ENCODE measurements at regions not wholly inside any gene's neighbourhood (a gene's known extent, or its start where the extent isn't known, plus 50 kb on each side); places are given as distances from the start of the nearest gene placed in this dataset.

GRCh38 chr3:9310043-9310442, 52.8 kb upstream of the THUMPD3 start:
- no peaks in the 10 kb centered on the region for H4K20me1 ChIP-seq (ENCODE audit: insufficient read depth)
- H2AFZ ChIP-seq (ENCODE audit: low read depth, low read length): no peak overlapping the region
- TF ChIP-seq POLR2AphosphoS5 (IDR thresholded peaks at IDR 0.05) (no peak), SMC3 (conservative IDR thresholded peaks at IDR 0.05; ENCODE audit: poor library complexity) (no peak), EP300 (conservative IDR thresholded peaks at IDR 0.05; ENCODE audit: poor library complexity, severe bottlenecking) (no peak), EZH2 (IDR thresholded peaks at IDR 0.05; ENCODE audit: borderline replicate concordance, insufficient read depth, low read length, poor library complexity, severe bottlenecking) (no peak), TAF1 (IDR thresholded peaks at IDR 0.05; ENCODE audit: low read depth) (no peak), RAD21 (conservative IDR thresholded peaks at IDR 0.05) (no peak), MXI1 (conservative IDR thresholded peaks at IDR 0.05; ENCODE audit: poor library complexity, severe bottlenecking) (no peak)
- TF ChIP-seq, protein P1, sequence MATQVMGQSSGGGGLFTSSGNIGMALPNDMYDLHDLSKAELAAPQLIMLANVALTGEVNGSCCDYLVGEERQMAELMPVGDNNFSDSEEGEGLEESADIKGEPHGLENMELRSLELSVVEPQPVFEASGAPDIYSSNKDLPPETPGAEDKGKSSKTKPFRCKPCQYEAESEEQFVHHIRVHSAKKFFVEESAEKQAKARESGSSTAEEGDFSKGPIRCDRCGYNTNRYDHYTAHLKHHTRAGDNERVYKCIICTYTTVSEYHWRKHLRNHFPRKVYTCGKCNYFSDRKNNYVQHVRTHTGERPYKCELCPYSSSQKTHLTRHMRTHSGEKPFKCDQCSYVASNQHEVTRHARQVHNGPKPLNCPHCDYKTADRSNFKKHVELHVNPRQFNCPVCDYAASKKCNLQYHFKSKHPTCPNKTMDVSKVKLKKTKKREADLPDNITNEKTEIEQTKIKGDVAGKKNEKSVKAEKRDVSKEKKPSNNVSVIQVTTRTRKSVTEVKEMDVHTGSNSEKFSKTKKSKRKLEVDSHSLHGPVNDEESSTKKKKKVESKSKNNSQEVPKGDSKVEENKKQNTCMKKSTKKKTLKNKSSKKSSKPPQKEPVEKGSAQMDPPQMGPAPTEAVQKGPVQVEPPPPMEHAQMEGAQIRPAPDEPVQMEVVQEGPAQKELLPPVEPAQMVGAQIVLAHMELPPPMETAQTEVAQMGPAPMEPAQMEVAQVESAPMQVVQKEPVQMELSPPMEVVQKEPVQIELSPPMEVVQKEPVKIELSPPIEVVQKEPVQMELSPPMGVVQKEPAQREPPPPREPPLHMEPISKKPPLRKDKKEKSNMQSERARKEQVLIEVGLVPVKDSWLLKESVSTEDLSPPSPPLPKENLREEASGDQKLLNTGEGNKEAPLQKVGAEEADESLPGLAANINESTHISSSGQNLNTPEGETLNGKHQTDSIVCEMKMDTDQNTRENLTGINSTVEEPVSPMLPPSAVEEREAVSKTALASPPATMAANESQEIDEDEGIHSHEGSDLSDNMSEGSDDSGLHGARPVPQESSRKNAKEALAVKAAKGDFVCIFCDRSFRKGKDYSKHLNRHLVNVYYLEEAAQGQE (IDR thresholded peaks at IDR 0.05; ENCODE audit: borderline replicate concordance): no peak
- TF ChIP-seq, protein P2, sequence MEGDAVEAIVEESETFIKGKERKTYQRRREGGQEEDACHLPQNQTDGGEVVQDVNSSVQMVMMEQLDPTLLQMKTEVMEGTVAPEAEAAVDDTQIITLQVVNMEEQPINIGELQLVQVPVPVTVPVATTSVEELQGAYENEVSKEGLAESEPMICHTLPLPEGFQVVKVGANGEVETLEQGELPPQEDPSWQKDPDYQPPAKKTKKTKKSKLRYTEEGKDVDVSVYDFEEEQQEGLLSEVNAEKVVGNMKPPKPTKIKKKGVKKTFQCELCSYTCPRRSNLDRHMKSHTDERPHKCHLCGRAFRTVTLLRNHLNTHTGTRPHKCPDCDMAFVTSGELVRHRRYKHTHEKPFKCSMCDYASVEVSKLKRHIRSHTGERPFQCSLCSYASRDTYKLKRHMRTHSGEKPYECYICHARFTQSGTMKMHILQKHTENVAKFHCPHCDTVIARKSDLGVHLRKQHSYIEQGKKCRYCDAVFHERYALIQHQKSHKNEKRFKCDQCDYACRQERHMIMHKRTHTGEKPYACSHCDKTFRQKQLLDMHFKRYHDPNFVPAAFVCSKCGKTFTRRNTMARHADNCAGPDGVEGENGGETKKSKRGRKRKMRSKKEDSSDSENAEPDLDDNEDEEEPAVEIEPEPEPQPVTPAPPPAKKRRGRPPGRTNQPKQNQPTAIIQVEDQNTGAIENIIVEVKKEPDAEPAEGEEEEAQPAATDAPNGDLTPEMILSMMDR (IDR thresholded peaks at IDR 0.05; ENCODE audit: poor library complexity, severe bottlenecking): no peak
- no peak overlapping the region for H3K4me2 ChIP-seq (ENCODE audit: low read length)
- H3K9me2 ChIP-seq (ENCODE audit: insufficient read depth, low read length): no peaks in the 10 kb centered on the region
- no peaks in the 10 kb centered on the region for H3K9me3 ChIP-seq (ENCODE audit: low read length)
- H3K79me2 ChIP-seq (replicated peaks; ENCODE audit: insufficient read depth, low read length): no peaks in the 10 kb centered on the region
- H3F3A ChIP-seq (ENCODE audit: insufficient read depth, low read length, poor library complexity, severe bottlenecking): no peaks in the 10 kb centered on the region
- H3K36me3 ChIP-seq (ENCODE audit: insufficient read depth, low read length): no peaks in the 10 kb centered on the region
- H3K27me3 ChIP-seq (ENCODE audit: insufficient read depth, low read depth, low read length): no peaks in the 10 kb centered on the region
- H3K9ac ChIP-seq (ENCODE audit: low read length): no peak overlapping the region
- no peak overlapping the region for H3K4me3 ChIP-seq (ENCODE audit: low read length)
- H3K27ac ChIP-seq (ENCODE audit: low read length): no peak overlapping the region

GRCh38 chr3:9311228-9311627, 51.6 kb upstream of the THUMPD3 start:
- no peak overlapping the region for H3K9ac ChIP-seq (ENCODE audit: low read length)
- H2AFZ ChIP-seq (ENCODE audit: low read depth, low read length): no peak overlapping the region
- no peaks in the 10 kb centered on the region for H3K27me3 ChIP-seq (ENCODE audit: insufficient read depth, low read depth, low read length)
- H3K36me3 ChIP-seq (ENCODE audit: insufficient read depth, low read length): no peaks in the 10 kb centered on the region
- no peaks in the 10 kb centered on the region for H3F3A ChIP-seq (ENCODE audit: insufficient read depth, low read length, poor library complexity, severe bottlenecking)
- no peak overlapping the region for H3K4me3 ChIP-seq (ENCODE audit: low read length)
- no peaks in the 10 kb centered on the region for H3K9me3 ChIP-seq (ENCODE audit: low read length)
- no peak overlapping the region for H3K27ac ChIP-seq (ENCODE audit: low read length)
- no peaks in the 10 kb centered on the region for H3K79me2 ChIP-seq (replicated peaks; ENCODE audit: insufficient read depth, low read length)
- no peak overlapping the region for H3K4me2 ChIP-seq (ENCODE audit: low read length)
- no peaks in the 10 kb centered on the region for H3K9me2 ChIP-seq (ENCODE audit: insufficient read depth, low read length)
- TF ChIP-seq, protein P2 (IDR thresholded peaks at IDR 0.05; ENCODE audit: poor library complexity, severe bottlenecking): no peak
- TF ChIP-seq POLR2AphosphoS5 (IDR thresholded peaks at IDR 0.05) (no peak), EZH2 (IDR thresholded peaks at IDR 0.05; ENCODE audit: borderline replicate concordance, insufficient read depth, low read length, poor library complexity, severe bottlenecking) (no peak), SMC3 (conservative IDR thresholded peaks at IDR 0.05; ENCODE audit: poor library complexity) (no peak), TAF1 (IDR thresholded peaks at IDR 0.05; ENCODE audit: low read depth) (no peak), EP300 (conservative IDR thresholded peaks at IDR 0.05; ENCODE audit: poor library complexity, severe bottlenecking) (no peak), MXI1 (conservative IDR thresholded peaks at IDR 0.05; ENCODE audit: poor library complexity, severe bottlenecking) (no peak)
- TF ChIP-seq, protein P1 (IDR thresholded peaks at IDR 0.05; ENCODE audit: borderline replicate concordance): no peak
- H4K20me1 ChIP-seq (ENCODE audit: insufficient read depth): no peaks in the 10 kb centered on the region

All from neural cell (in vitro differentiated cells).